ENCODE measurements at regions not wholly inside any gene's neighbourhood (a gene's known extent, or its start where the extent isn't known, plus 50 kb on each side); places are given as distances from the start of the nearest gene placed in this dataset.
A peak's percentile ranks its signal among the peaks of the same experiment; 100 is the strongest.

- no peak for DNase-seq
Measured at GRCh38 chr9:11966786-11967185, 726.4 kb upstream of the TYRP1 start.

- DNase-seq: no peak
Measured at GRCh38 chr9:11968631-11969030, 724.6 kb upstream of the TYRP1 start.

- DNase-seq: no peak
Measured at GRCh38 chr9:11973011-11973410, 720.2 kb upstream of the TYRP1 start.

GRCh38 chr9:11973511-11973910 is 719.7 kb upstream of the TYRP1 start:
- DNase-seq: no peak

- DNase-seq: peak; percentile 0
Measured at GRCh38 chr9:11992866-11993265, 700.3 kb upstream of the TYRP1 start.

GRCh38 chr9:12014488-12014887 is 678.7 kb upstream of the TYRP1 start:
- DNase-seq: no peak

- DNase-seq: no peak
Measured at GRCh38 chr9:12054235-12054634, 639.0 kb upstream of the TYRP1 start.

- DNase-seq: no peak
Measured at GRCh38 chr9:12056874-12057273, 636.3 kb upstream of the TYRP1 start.

GRCh38 chr9:12060067-12060466 is 633.1 kb upstream of the TYRP1 start:
- no peak for DNase-seq

- DNase-seq: no peak
Measured at GRCh38 chr9:12060811-12061210, 632.4 kb upstream of the TYRP1 start.

- no peak for DNase-seq
Measured at GRCh38 chr9:12065050-12065449, 628.1 kb upstream of the TYRP1 start.

GRCh38 chr9:12065686-12066085 is 627.5 kb upstream of the TYRP1 start:
- no peak for DNase-seq

- no peak for DNase-seq
Measured at GRCh38 chr9:12066455-12067035, 626.6 kb upstream of the TYRP1 start.

GRCh38 chr9:12069366-12069765 is 623.8 kb upstream of the TYRP1 start:
- no peak for DNase-seq

- DNase-seq: no peak
Measured at GRCh38 chr9:12085399-12085798, 607.8 kb upstream of the TYRP1 start.

GRCh38 chr9:12091865-12092527 is 601.2 kb upstream of the TYRP1 start:
- DNase-seq: no peak

- no peak for DNase-seq
Measured at GRCh38 chr9:12094046-12094445, 599.1 kb upstream of the TYRP1 start.

GRCh38 chr9:12095931-12096330 is 597.3 kb upstream of the TYRP1 start:
- no peak for DNase-seq

- no peak for DNase-seq
Measured at GRCh38 chr9:12133416-12133815, 559.8 kb upstream of the TYRP1 start.

- no peak for DNase-seq
Measured at GRCh38 chr9:12141422-12141821, 551.8 kb upstream of the TYRP1 start.

- DNase-seq: no peak
Measured at GRCh38 chr9:12155401-12156134, 537.6 kb upstream of the TYRP1 start.

GRCh38 chr9:12162181-12162815 is 530.9 kb upstream of the TYRP1 start:
- no peak for DNase-seq

- no peak for DNase-seq
Measured at GRCh38 chr9:12163723-12164458, 529.3 kb upstream of the TYRP1 start.
